ENCODE measurements at regions not wholly inside any gene's neighbourhood (a gene's known extent, or its start where the extent isn't known, plus 50 kb on each side); places are given as distances from the start of the nearest gene placed in this dataset.

- DNase-seq = no peak
These were observed 237.3 kb downstream of the TMEM167A start for GRCh38 chr5:82839881-82840280.

GRCh38 chr5:82835488-82835887 lies 241.7 kb downstream of the TMEM167A start:
- DNase-seq = no peak

GRCh38 chr5:82834151-82834550 lies 243.0 kb downstream of the TMEM167A start:
- DNase-seq = no peak

GRCh38 chr5:82833277-82833676 lies 243.9 kb downstream of the TMEM167A start:
- DNase-seq = no peak

GRCh38 chr5:82832445-82832844 lies 244.7 kb downstream of the TMEM167A start:
- no peak for DNase-seq

- DNase-seq = no peak
These were observed 249.0 kb downstream of the TMEM167A start for GRCh38 chr5:82828211-82828610.

- no peak for DNase-seq
These were observed 249.5 kb downstream of the TMEM167A start for GRCh38 chr5:82827651-82828050.

GRCh38 chr5:82822634-82822927 lies 254.6 kb downstream of the TMEM167A start:
- DNase-seq = no peak

- no peak for DNase-seq
These were observed 255.2 kb downstream of the TMEM167A start for GRCh38 chr5:82821846-82822633.

GRCh38 chr5:82820961-82821845 lies 256.0 kb downstream of the TMEM167A start:
- DNase-seq = no peak

- DNase-seq = no peak
These were observed 257.0 kb downstream of the TMEM167A start for GRCh38 chr5:82820188-82820587.

GRCh38 chr5:82817897-82818676 lies 259.1 kb downstream of the TMEM167A start:
- DNase-seq = peak; percentile 13

GRCh38 chr5:82816926-82817325 lies 260.3 kb downstream of the TMEM167A start:
- DNase-seq = no peak

GRCh38 chr5:82815871-82816270 lies 261.3 kb downstream of the TMEM167A start:
- DNase-seq = no peak

GRCh38 chr5:82813861-82814260 lies 263.3 kb downstream of the TMEM167A start:
- DNase-seq = no peak

- DNase-seq = no peak
These were observed 264.6 kb downstream of the TMEM167A start for GRCh38 chr5:82812575-82812974.

GRCh38 chr5:82811490-82811889 lies 265.7 kb downstream of the TMEM167A start:
- no peak for DNase-seq

GRCh38 chr5:82809420-82810143 lies 267.6 kb downstream of the TMEM167A start:
- no peak for DNase-seq

GRCh38 chr5:82808960-82809359 lies 268.2 kb downstream of the TMEM167A start:
- DNase-seq = no peak

- no peak for DNase-seq
These were observed 270.2 kb downstream of the TMEM167A start for GRCh38 chr5:82807021-82807420.

- DNase-seq = no peak
These were observed 270.7 kb downstream of the TMEM167A start for GRCh38 chr5:82806513-82806912.

- DNase-seq = no peak
These were observed 273.0 kb downstream of the TMEM167A start for GRCh38 chr5:82804155-82804690.

All from activated CD4-positive, alpha-beta T cell treated with anti-CD3 and anti-CD28 coated beads, Interleukin-10, Interleukin-2, amounts not matched to agents 100 ng/mL and 50 ng/mL, durations not matched to agents 16 hours and 8 hours (primary cell).